ENCODE measurements at regions not wholly inside any gene's neighbourhood (a gene's known extent, or its start where the extent isn't known, plus 50 kb on each side); places are given as distances from the start of the nearest gene placed in this dataset.

- no peaks in the 10 kb centered on the region for H3K36me3 Mint-ChIP-seq (ENCODE audit: low read depth, unreplicated experiment)
- no peak for TF ChIP-seq CTCF (IDR thresholded peaks at IDR 0.05; ENCODE audit: unreplicated experiment)
- peaks cover 2% of the 10 kb centered on the region for H3K27me3 Mint-ChIP-seq (ENCODE audit: unreplicated experiment)
- no peak overlapping the region for H3K27ac Mint-ChIP-seq (ENCODE audit: unreplicated experiment)
- DNase-seq (ENCODE audit: low spot score): no peak
- H3K4me1 Mint-ChIP-seq (ENCODE audit: unreplicated experiment): peaks cover 12% of the 10 kb centered on the region
- no peaks in the 10 kb centered on the region for H3K9me3 Mint-ChIP-seq (ENCODE audit: unreplicated experiment)
- no peak overlapping the region for H3K4me3 Mint-ChIP-seq (ENCODE audit: unreplicated experiment)
Measured at GRCh38 chr10:109030581-109031210, 892.6 kb downstream of the XPNPEP1 start.

GRCh38 chr10:109029870-109030269 is 893.4 kb downstream of the XPNPEP1 start:
- no peak for TF ChIP-seq CTCF (IDR thresholded peaks at IDR 0.05; ENCODE audit: unreplicated experiment)
- no peak for DNase-seq (ENCODE audit: low spot score)
- Mint-ChIP-seq H3K27me3 (ENCODE audit: unreplicated experiment) (peaks cover 2% of the 10 kb centered on the region), H3K36me3 (ENCODE audit: low read depth, unreplicated experiment) (no peaks in the 10 kb centered on the region), H3K4me3 (ENCODE audit: unreplicated experiment) (no peak overlapping the region), H3K4me1 (ENCODE audit: unreplicated experiment) (peaks cover 12% of the 10 kb centered on the region), H3K27ac (ENCODE audit: unreplicated experiment) (no peak overlapping the region), H3K9me3 (ENCODE audit: unreplicated experiment) (no peaks in the 10 kb centered on the region)

GRCh38 chr10:109027534-109028185 is 895.7 kb downstream of the XPNPEP1 start:
- peaks cover 12% of the 10 kb centered on the region for H3K4me1 Mint-ChIP-seq (ENCODE audit: unreplicated experiment)
- no peak overlapping the region for H3K27ac Mint-ChIP-seq (ENCODE audit: unreplicated experiment)
- H3K27me3 Mint-ChIP-seq (ENCODE audit: unreplicated experiment): peaks cover 2% of the 10 kb centered on the region
- no peak overlapping the region for H3K4me3 Mint-ChIP-seq (ENCODE audit: unreplicated experiment)
- H3K36me3 Mint-ChIP-seq (ENCODE audit: low read depth, unreplicated experiment): no peaks in the 10 kb centered on the region
- no peak for DNase-seq (ENCODE audit: low spot score)
- H3K9me3 Mint-ChIP-seq (ENCODE audit: unreplicated experiment): no peaks in the 10 kb centered on the region
- TF ChIP-seq CTCF (IDR thresholded peaks at IDR 0.05; ENCODE audit: unreplicated experiment): no peak

- Mint-ChIP-seq H3K27ac (ENCODE audit: unreplicated experiment) (no peak overlapping the region), H3K4me3 (ENCODE audit: unreplicated experiment) (no peak overlapping the region), H3K36me3 (ENCODE audit: low read depth, unreplicated experiment) (no peaks in the 10 kb centered on the region), H3K27me3 (ENCODE audit: unreplicated experiment) (peaks cover 2% of the 10 kb centered on the region), H3K9me3 (ENCODE audit: unreplicated experiment) (no peaks in the 10 kb centered on the region), H3K4me1 (ENCODE audit: unreplicated experiment) (peaks cover 2% of the 10 kb centered on the region)
- DNase-seq (ENCODE audit: low spot score): no peak
- no peak for TF ChIP-seq CTCF (IDR thresholded peaks at IDR 0.05; ENCODE audit: unreplicated experiment)
Measured at GRCh38 chr10:109025172-109025571, 898.1 kb downstream of the XPNPEP1 start.

GRCh38 chr10:109022417-109023049 is 900.8 kb downstream of the XPNPEP1 start:
- no peaks in the 10 kb centered on the region for H3K9me3 Mint-ChIP-seq (ENCODE audit: unreplicated experiment)
- H3K36me3 Mint-ChIP-seq (ENCODE audit: low read depth, unreplicated experiment): no peaks in the 10 kb centered on the region
- no peak for TF ChIP-seq CTCF (IDR thresholded peaks at IDR 0.05; ENCODE audit: unreplicated experiment)
- H3K27me3 Mint-ChIP-seq (ENCODE audit: unreplicated experiment): peaks cover 2% of the 10 kb centered on the region
- DNase-seq (ENCODE audit: low spot score): no peak
- no peaks in the 10 kb centered on the region for H3K4me1 Mint-ChIP-seq (ENCODE audit: unreplicated experiment)
- H3K4me3 Mint-ChIP-seq (ENCODE audit: unreplicated experiment): no peak overlapping the region
- no peak overlapping the region for H3K27ac Mint-ChIP-seq (ENCODE audit: unreplicated experiment)

Data from endothelial cell (in vitro differentiated cells).